Testis (tissue), 2 donors: ENCODE measurements at regions not wholly inside any gene's neighbourhood (a gene's known extent, or its start where the extent isn't known, plus 50 kb on each side); places are given as distances from the start of the nearest gene placed in this dataset.

Source experiments
- POLR2A ChIP-seq: fragments of 450-650 bp; IDR thresholded peaks from one replicate; pipeline ENCODE4 v1.6.1; 2017; ENCODE audit warnings: antibody characterized with exemption, mild to moderate bottlenecking, moderate library complexity
- TF ChIP-seq, protein P1 (sequence below), 3 experiments: fragments of 450-650 bp in 2 of 3; fragments of 200-600 bp in 1 of 3; sonication (generic) in 1 of 3; IDR thresholded peaks; one replicate each; pipeline ENCODE4 v1.5.1; 2016 to 2019; ENCODE audit warnings: antibody characterized with exemption in 3 of 3, mild to moderate bottlenecking in 2 of 3, moderate library complexity in 1 of 3

DNA sequence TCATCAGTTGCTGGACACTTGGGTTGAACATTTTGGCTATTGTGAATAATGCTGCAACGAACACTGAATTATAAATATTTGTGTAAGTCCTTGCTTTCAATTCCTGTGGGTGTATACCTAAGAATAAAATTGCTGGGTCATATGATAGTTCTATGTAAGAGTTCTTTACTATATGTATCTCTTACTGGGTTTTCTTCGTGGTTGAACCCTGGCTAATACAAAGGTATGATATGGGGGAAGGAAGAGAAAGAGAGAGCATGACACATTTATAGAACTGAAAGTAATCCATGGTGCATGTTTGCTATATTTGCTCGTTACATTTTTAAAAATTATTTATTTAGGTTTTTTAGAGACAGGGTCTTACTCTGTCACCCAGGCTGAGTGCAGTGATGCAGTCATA lies 143.1 kb upstream of the GAREM1 start:
- TF ChIP-seq, protein P1, sequence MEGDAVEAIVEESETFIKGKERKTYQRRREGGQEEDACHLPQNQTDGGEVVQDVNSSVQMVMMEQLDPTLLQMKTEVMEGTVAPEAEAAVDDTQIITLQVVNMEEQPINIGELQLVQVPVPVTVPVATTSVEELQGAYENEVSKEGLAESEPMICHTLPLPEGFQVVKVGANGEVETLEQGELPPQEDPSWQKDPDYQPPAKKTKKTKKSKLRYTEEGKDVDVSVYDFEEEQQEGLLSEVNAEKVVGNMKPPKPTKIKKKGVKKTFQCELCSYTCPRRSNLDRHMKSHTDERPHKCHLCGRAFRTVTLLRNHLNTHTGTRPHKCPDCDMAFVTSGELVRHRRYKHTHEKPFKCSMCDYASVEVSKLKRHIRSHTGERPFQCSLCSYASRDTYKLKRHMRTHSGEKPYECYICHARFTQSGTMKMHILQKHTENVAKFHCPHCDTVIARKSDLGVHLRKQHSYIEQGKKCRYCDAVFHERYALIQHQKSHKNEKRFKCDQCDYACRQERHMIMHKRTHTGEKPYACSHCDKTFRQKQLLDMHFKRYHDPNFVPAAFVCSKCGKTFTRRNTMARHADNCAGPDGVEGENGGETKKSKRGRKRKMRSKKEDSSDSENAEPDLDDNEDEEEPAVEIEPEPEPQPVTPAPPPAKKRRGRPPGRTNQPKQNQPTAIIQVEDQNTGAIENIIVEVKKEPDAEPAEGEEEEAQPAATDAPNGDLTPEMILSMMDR (IDR thresholded peaks at IDR 0.05), result no peak
- TF ChIP-seq POLR2A, result no peak
